ENCODE measurements at regions not wholly inside any gene's neighbourhood (a gene's known extent, or its start where the extent isn't known, plus 50 kb on each side); places are given as distances from the start of the nearest gene placed in this dataset.

DNA sequence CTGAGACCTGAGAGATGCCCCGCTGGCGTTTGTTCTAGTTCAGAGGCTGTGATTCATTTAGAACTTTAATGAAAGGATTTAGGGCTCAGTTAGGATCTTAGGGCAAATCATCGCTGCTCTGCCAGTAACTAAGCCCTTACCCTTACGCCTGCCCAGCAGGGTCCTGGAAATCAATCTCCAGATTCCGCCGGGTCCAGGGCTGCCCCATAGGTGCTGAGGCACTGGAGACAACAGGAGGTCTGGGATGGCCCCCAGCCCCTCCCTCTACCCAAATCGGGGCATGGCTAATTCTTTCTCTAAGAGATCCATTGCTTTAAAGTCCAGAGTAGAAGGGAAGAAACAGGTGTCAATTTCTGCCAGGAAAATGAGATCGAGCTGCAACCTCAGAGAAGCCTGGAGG is 83.1 kb downstream of the SDC1 start:
- Mint-ChIP-seq H3K27me3 (peaks cover 17% of the 10 kb centered on the region), H3K4me1 (ENCODE audit: low read depth) (peaks cover 12% of the 10 kb centered on the region), H3K4me3 (ENCODE audit: low read depth) (no peak overlapping the region), H3K9me3 (ENCODE audit: low read depth) (no peaks in the 10 kb centered on the region), H3K36me3 (ENCODE audit: insufficient read depth) (no peaks in the 10 kb centered on the region), H3K27ac (no peak overlapping the region)
- TF ChIP-seq CTCF (IDR thresholded peaks at IDR 0.05; ENCODE audit: unreplicated experiment) = no peak
- no peak for DNase-seq (ENCODE audit: low spot score, unreplicated experiment)

DNA sequence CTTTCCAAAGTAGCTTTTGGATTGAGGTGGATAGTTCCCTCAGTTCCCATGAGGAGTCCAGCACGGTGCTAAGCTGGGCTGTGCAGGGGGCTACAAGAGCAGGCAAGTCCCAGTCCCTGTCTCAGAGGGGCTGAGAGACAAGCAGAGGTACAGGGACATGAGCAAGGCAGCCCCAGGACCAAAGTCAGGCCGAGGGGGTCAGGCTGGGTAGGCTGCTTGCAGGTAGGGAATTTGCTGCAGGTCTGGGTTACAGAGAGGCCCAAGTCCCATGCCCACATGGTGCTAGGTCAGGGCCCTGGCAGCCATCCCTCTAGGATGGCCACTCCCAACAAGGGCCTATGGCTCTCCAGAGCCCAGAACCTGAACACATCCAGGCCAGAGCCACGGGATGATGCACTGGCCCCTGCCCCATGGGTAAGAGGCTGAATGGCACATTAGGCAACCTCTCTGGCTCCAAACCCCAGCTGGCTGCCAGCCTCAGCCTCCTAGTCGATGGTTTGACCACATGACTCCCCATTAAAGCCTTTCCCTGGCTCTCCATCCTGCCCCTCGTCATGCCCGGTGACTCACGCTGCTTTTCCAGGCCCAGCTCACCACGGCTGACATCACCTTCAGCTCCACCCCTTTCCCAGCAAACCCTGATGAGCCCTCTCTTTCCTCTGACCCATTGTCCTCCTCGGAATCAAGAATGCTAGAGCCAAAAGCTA is 83.7 kb downstream of the SDC1 start:
- H3K9me3 Mint-ChIP-seq (ENCODE audit: low read depth) = no peaks in the 10 kb centered on the region
- no peak for DNase-seq (ENCODE audit: low spot score, unreplicated experiment)
- H3K27me3 Mint-ChIP-seq = peaks cover 17% of the 10 kb centered on the region
- TF ChIP-seq CTCF (IDR thresholded peaks at IDR 0.05; ENCODE audit: unreplicated experiment) = no peak
- H3K27ac Mint-ChIP-seq = no peak overlapping the region
- no peak overlapping the region for H3K4me3 Mint-ChIP-seq (ENCODE audit: low read depth)
- peaks cover 12% of the 10 kb centered on the region for H3K4me1 Mint-ChIP-seq (ENCODE audit: low read depth)
- H3K36me3 Mint-ChIP-seq (ENCODE audit: insufficient read depth) = no peaks in the 10 kb centered on the region

- Mint-ChIP-seq H3K27me3 (peaks cover 21% of the 10 kb centered on the region), H3K4me3 (ENCODE audit: low read depth) (no peak overlapping the region), H3K36me3 (ENCODE audit: insufficient read depth) (no peaks in the 10 kb centered on the region), H3K27ac (no peak overlapping the region), H3K4me1 (ENCODE audit: low read depth) (peaks cover 10% of the 10 kb centered on the region), H3K9me3 (ENCODE audit: low read depth) (no peaks in the 10 kb centered on the region)
- DNase-seq (ENCODE audit: low spot score, unreplicated experiment) = no peak
- TF ChIP-seq CTCF (IDR thresholded peaks at IDR 0.05; ENCODE audit: unreplicated experiment) = no peak
These were observed 84.4 kb downstream of the SDC1 start for GRCh38 chr2:20140321-20141055.

DNA sequence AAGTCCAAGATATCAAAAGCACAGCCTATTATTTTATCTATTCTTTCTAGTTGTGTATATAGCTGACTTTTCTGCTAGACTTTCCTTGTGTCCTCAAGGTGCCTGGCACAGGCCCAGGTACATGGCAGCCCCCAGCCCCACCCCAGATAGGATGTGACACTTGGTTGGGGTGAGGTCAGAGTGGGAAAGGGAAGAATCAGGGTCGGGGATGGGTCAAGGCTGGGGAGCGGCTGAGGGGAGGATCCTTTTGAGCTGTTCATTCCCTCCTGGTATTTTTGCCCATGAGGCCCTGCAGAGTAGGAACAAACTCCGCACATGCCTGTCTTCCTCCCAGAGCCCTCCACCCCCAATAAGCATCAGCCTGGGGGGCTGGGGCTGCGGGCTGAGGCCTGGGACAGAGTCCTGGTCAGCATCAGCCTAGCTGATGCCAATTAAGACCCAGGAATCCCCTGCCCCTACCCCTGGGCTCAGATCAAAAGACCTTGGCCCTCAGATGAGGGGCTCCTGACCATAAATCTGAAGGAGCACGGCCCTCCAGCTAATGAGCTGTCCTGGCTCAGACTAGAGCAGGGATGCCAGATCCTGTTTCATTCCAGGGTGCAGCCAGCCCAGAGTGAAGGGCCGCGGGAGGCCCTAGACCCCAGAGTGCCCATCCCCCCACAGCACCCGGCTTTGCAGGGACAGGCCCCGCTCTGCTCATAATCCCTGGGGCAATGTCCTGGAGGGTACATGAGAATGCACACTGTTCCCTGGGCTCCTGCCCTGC is 85.3 kb downstream of the SDC1 start:
- no peaks in the 10 kb centered on the region for H3K9me3 Mint-ChIP-seq (ENCODE audit: low read depth)
- no peaks in the 10 kb centered on the region for H3K36me3 Mint-ChIP-seq (ENCODE audit: insufficient read depth)
- no peak for TF ChIP-seq CTCF (IDR thresholded peaks at IDR 0.05; ENCODE audit: unreplicated experiment)
- peaks cover 10% of the 10 kb centered on the region for H3K4me1 Mint-ChIP-seq (ENCODE audit: low read depth)
- no peak overlapping the region for H3K27ac Mint-ChIP-seq
- peaks cover 19% of the 10 kb centered on the region for H3K27me3 Mint-ChIP-seq
- DNase-seq (ENCODE audit: low spot score, unreplicated experiment) = no peak
- H3K4me3 Mint-ChIP-seq (ENCODE audit: low read depth) = no peak overlapping the region

- H3K4me1 Mint-ChIP-seq (ENCODE audit: low read depth) = peaks cover 10% of the 10 kb centered on the region
- H3K27me3 Mint-ChIP-seq = peaks cover 23% of the 10 kb centered on the region
- no peaks in the 10 kb centered on the region for H3K36me3 Mint-ChIP-seq (ENCODE audit: insufficient read depth)
- no peak for DNase-seq (ENCODE audit: low spot score, unreplicated experiment)
- H3K27ac Mint-ChIP-seq = no peak overlapping the region
- no peak for TF ChIP-seq CTCF (IDR thresholded peaks at IDR 0.05; ENCODE audit: unreplicated experiment)
- no peak overlapping the region for H3K4me3 Mint-ChIP-seq (ENCODE audit: low read depth)
- no peaks in the 10 kb centered on the region for H3K9me3 Mint-ChIP-seq (ENCODE audit: low read depth)
These were observed 86.2 kb downstream of the SDC1 start for GRCh38 chr2:20138696-20139095.

Measured in progenitor cell of endocrine pancreas (in vitro differentiated cells).